Lower lobe of right lung (tissue), 2 donors: ENCODE measurements at regions not wholly inside any gene's neighbourhood (a gene's known extent, or its start where the extent isn't known, plus 50 kb on each side); places are given as distances from the start of the nearest gene placed in this dataset.

Source experiments
- ATAC-seq, 2 donors: fragments of 200-7000 bp; cut with Tn5 transposase; one replicate each; pipeline ENCODE4 v1.9.1; 2020 to 2022; ENCODE audit warnings: mild to moderate bottlenecking in 2 of 2, moderate library complexity in 2 of 2
- DNase-seq: peaks from one replicate; pipeline ENCODE4 v3.0.0-alpha.2; 2020
- H3K27ac ChIP-seq: fragments of 200-600 bp; one replicate; pipeline ENCODE4 v1.8.0; 2022
- H3K27me3 ChIP-seq: fragments of 200-600 bp; one replicate; pipeline ENCODE4 v1.8.0; 2022; ENCODE audit warnings: low read depth
- H3K36me3 ChIP-seq: fragments of 200-600 bp; one replicate; pipeline ENCODE4 v1.8.0; 2022; ENCODE audit warnings: mild to moderate bottlenecking
- H3K4me1 ChIP-seq: fragments of 200-600 bp; one replicate; pipeline ENCODE4 v1.8.0; 2022
- H3K4me3 ChIP-seq: fragments of 200-600 bp; one replicate; pipeline ENCODE4 v1.8.0; 2022; ENCODE audit warnings: mild to moderate bottlenecking
- H3K9me3 ChIP-seq: fragments of 200-600 bp; one replicate; pipeline ENCODE4 v1.8.0; 2022
- intact Hi-C: fragments of 100-400 bp; cut with DNase I; formaldehyde crosslinking; loops from one replicate; pipeline ENCODE4 v1.11.0; 2022
- TF ChIP-seq, protein P1 (sequence below): fragments of 200-600 bp; IDR thresholded peaks from one replicate; pipeline ENCODE4 v1.8.0; 2022; ENCODE audit warnings: antibody characterized with exemption, mild to moderate bottlenecking
- donor health status: DM: no; HTN: yes; CAD: no; lungs with severe emphysema.

DNA sequence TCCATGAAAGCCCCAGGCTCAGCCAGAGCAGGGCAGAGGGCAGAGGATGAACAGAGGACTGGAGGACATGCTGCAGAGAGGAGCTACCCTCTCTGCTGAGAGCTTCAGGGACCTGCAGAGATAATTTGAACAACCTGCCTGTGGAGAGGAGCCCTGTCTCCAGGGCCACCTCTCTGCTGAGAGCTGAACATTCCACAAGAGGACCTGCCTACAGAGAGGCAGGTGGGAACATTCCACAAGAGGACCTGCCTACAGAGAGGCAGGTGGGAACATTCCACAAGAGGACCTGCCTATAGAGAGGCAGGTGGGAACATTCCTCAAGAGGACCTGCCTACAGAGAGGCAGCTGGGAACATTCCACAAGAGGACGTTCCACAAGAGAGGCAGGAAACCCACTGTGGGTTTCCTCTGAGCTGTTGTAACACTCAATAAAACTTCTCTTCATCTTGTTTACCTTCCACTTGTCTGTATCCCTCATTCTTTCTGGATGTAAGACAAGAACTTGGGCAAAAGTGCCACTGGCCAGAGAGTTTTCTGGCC lies 551.9 kb upstream of the CA10 start:
- Histone ChIP-seq H3K27ac (no peak overlapping the region), H3K27me3 (no peaks in the 10 kb centered on the region), H3K36me3 (no peaks in the 10 kb centered on the region), H3K9me3 (no peaks in the 10 kb centered on the region), H3K4me1 (no peaks in the 10 kb centered on the region), H3K4me3 (no peak overlapping the region)
- TF ChIP-seq, protein P1, sequence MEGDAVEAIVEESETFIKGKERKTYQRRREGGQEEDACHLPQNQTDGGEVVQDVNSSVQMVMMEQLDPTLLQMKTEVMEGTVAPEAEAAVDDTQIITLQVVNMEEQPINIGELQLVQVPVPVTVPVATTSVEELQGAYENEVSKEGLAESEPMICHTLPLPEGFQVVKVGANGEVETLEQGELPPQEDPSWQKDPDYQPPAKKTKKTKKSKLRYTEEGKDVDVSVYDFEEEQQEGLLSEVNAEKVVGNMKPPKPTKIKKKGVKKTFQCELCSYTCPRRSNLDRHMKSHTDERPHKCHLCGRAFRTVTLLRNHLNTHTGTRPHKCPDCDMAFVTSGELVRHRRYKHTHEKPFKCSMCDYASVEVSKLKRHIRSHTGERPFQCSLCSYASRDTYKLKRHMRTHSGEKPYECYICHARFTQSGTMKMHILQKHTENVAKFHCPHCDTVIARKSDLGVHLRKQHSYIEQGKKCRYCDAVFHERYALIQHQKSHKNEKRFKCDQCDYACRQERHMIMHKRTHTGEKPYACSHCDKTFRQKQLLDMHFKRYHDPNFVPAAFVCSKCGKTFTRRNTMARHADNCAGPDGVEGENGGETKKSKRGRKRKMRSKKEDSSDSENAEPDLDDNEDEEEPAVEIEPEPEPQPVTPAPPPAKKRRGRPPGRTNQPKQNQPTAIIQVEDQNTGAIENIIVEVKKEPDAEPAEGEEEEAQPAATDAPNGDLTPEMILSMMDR: no peak
- ATAC-seq (peak in 1 of 2 donors; percentile 57), DNase-seq (no peak)
- intact Hi-C loops: no loop called here

DNA sequence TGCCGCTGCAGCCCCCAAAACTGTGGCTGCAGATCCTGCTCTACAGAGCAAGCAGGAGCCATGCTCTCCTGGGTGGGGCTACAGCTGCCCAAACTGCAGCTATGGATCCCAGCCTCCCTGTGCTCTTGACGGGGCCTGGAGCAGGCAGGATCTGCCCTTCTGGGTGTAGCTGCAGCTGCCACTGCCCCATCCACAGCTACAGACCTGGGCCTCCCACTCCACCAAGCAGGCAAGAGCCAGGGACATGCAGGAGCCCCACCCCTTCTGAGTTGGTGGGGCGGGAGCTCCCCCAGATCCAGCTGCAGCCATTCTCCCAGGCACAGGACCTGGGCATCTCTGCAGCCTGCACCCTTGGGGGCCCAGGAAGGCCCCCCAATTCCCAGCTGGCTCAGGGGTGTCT lies 551.2 kb upstream of the CA10 start:
- H3K27me3 ChIP-seq: no peaks in the 10 kb centered on the region
- H3K4me1 ChIP-seq: no peaks in the 10 kb centered on the region
- no peaks in the 10 kb centered on the region for H3K36me3 ChIP-seq
- intact Hi-C loops: no loop called here
- no peak overlapping the region for H3K4me3 ChIP-seq
- no peaks in the 10 kb centered on the region for H3K9me3 ChIP-seq
- DNase-seq (no peak), ATAC-seq (peak in 1 of 2 donors; percentile 37)
- TF ChIP-seq, protein P1: no peak
- H3K27ac ChIP-seq: no peak overlapping the region

DNA sequence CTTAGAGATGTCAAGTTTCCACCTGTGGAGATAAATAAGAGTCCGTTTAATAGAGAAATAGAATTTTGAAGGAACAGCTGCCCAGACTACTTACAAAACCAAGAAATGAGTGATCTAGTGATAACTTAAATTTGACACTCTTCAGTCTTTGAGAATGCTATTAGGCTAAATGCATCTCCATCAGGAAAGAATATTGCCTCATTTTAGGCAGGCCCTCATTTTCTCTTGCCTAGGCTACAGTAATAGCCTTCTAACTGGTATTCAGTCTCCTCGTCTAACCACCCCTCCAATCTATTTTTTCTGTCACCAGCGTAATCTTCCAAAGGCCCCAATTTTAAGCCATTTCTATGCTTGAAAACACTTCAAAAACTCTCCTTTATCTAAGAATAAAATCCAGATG lies 537.8 kb upstream of the CA10 start:
- ATAC-seq: no peak
- no peak overlapping the region for H3K27ac ChIP-seq

DNA sequence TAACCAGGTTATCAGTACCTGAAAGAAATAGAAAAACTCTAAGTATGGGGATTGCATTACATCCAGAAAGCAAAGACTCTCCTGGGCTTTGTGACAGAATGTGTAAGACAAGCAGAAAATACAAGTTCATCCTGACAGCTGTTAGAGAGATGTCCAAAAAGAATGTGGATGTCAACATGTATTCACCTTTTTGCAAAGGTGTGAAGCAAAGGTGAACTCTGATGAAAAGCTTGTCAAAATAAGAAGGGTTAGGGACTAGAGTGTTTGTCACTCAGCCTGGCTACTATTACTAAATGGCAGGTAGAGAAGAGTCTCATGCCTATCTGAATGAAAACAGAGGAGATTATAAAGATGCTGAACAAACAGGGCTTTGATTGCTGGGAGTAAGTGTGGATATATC lies 527.6 kb upstream of the CA10 start:
- intact Hi-C loops: no loop called here
- TF ChIP-seq, protein P1: no peak
- Histone ChIP-seq H3K36me3 (no peaks in the 10 kb centered on the region), H3K27me3 (no peaks in the 10 kb centered on the region), H3K4me3 (no peak overlapping the region), H3K4me1 (no peaks in the 10 kb centered on the region), H3K27ac (no peak overlapping the region), H3K9me3 (no peaks in the 10 kb centered on the region)
- ATAC-seq (no peak), DNase-seq (no peak)

More for the DNA sequence above, 537.8 kb upstream of the CA10 start:
- H3K36me3 ChIP-seq: no peaks in the 10 kb centered on the region
- TF ChIP-seq, protein P1: no peak
- no peak for DNase-seq
- intact Hi-C loops: no loop called here
- no peak overlapping the region for H3K4me3 ChIP-seq
- H3K9me3 ChIP-seq: no peaks in the 10 kb centered on the region
- no peaks in the 10 kb centered on the region for H3K27me3 ChIP-seq
- no peaks in the 10 kb centered on the region for H3K4me1 ChIP-seq

DNA sequence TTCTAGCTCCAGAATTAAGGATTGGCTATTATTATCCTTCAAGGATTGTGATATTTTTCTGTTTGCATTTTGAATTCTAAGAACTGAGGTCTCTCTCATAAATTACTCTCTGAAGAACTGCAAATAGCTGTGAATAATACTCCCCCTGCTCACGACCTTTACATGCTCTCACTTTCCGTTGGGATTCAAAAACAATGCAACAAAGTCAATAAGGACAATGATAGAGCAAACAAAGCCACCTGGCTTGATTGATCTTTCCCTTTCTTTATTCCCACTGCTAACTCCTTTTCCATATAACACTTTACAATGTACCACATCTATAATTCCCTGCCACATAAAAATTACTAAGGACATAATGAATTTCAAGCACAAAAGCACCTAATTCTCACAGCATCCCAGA lies 523.0 kb upstream of the CA10 start:
- TF ChIP-seq, protein P1: no peak
- H3K27ac ChIP-seq: no peak overlapping the region
- H3K4me1 ChIP-seq: no peaks in the 10 kb centered on the region
- H3K27me3 ChIP-seq: no peaks in the 10 kb centered on the region
- H3K9me3 ChIP-seq: peaks cover 16% of the 10 kb centered on the region
- no peak overlapping the region for H3K4me3 ChIP-seq
- DNase-seq: no peak
- H3K36me3 ChIP-seq: no peaks in the 10 kb centered on the region
- intact Hi-C loops: no loop called here
- ATAC-seq: no peak

DNA sequence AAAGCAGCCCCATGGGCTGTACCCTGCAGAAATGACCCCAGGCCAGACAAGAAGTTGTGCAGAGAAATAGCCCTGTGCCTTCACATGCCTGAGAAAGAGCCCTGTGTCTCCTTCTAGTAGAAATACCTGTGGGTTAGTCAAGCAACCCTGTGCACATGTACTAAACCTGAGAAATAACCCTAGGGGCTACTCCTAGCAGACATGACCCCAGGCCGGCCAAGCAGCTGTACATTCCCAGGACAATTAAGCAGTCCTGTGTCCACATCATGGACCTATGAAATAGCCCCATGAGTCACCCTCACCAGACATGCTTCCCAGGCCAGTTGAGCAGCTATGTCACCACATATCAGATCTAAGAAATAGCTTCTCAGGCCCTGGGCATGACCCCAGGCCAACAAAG lies 519.7 kb upstream of the CA10 start:
- TF ChIP-seq, protein P1: no peak
- ATAC-seq: no peak
- Histone ChIP-seq H3K27ac (no peak overlapping the region), H3K27me3 (no peaks in the 10 kb centered on the region), H3K4me1 (no peaks in the 10 kb centered on the region), H3K36me3 (no peaks in the 10 kb centered on the region), H3K9me3 (peaks cover 16% of the 10 kb centered on the region), H3K4me3 (no peak overlapping the region)
- intact Hi-C loops: no loop called here
- DNase-seq: no peak
